ENCODE measurements at regions not wholly inside any gene's neighbourhood (a gene's known extent, or its start where the extent isn't known, plus 50 kb on each side); places are given as distances from the start of the nearest gene placed in this dataset.

- no peak for TF ChIP-seq HSF1 (IDR thresholded peaks at IDR 0.05; ENCODE audit: low read depth, low read length)
- TF ChIP-seq POLR2AphosphoS5 (IDR thresholded peaks at IDR 0.05; ENCODE audit: low read length): no peak
- TF ChIP-seq CBFB (IDR thresholded peaks at IDR 0.05; ENCODE audit: low read depth): no peak
Observed at GRCh38 chrX:121635141-121635540, 587.7 kb downstream of the GLUD2 start (continued).

GRCh38 chrX:121639781-121640180, 592.4 kb downstream of the GLUD2 start:
- Histone ChIP-seq H3K27me3 (replicated peaks in 1 of 2; ENCODE audit: control insufficient read depth in 2 of 2, insufficient read depth in 2 of 2, low read length in 1 of 2) (no peaks in the 10 kb centered on the region), H3K9me3 (replicated peaks; ENCODE audit: control insufficient read depth, insufficient read depth, low read length) (no peaks in the 10 kb centered on the region), H3K79me2 (ENCODE audit: control insufficient read depth, insufficient read depth, low read length) (no peaks in the 10 kb centered on the region), H3K4me1 (ENCODE audit: control insufficient read depth, insufficient read depth, low read length) (no peaks in the 10 kb centered on the region), H3K36me3 (ENCODE audit: control insufficient read depth in 2 of 2, insufficient read depth in 2 of 2, low read length in 1 of 2) (no peaks in the 10 kb centered on the region), H3K9ac (ENCODE audit: control insufficient read depth, insufficient read depth, low read length) (no peak overlapping the region), H3K27ac (ENCODE audit: control insufficient read depth, insufficient read depth) (no peak overlapping the region), H3K4me2 (ENCODE audit: control insufficient read depth, insufficient read depth) (no peak overlapping the region), H3K4me3 (no peak overlapping the region), H2AFZ (ENCODE audit: control insufficient read depth, low read depth, low read length) (no peak overlapping the region), H4K20me1 (ENCODE audit: control insufficient read depth, insufficient read depth) (no peaks in the 10 kb centered on the region)
- RAD21 ChIA-PET (ENCODE audit: unreplicated experiment): no interaction called here
- BruUV-seq (replicated peaks): no TSS peak
- intact Hi-C loops (cut with micrococcal nuclease; ENCODE audit: unreplicated experiment): no loop called here
- ATAC-seq (no peak), DNase-seq (ENCODE audit: low read depth, low spot score) (no peak), FAIRE-seq (no peak)
- POLR2A ChIA-PET: no interaction called here
- CTCF ChIA-PET: no interaction called here
- in situ Hi-C loops (cut with MboI): no loop called here
- SMC1A ChIA-PET (ENCODE audit: uncharacterized antibody, unreplicated experiment): no interaction called here
- TF ChIP-seq ZBTB11 (CRISPR knock-in tag; IDR thresholded peaks at IDR 0.05) (no peak), CHD4 (IDR thresholded peaks at IDR 0.05) (no peak), BCL3 (IDR thresholded peaks at IDR 0.05; ENCODE audit: borderline replicate concordance, insufficient read depth, low read depth, low read length, poor library complexity, severe bottlenecking) (no peak), RAD21 (IDR thresholded peaks at IDR 0.05; ENCODE audit: insufficient read depth, low read depth, low read length) (no peak), SREBF1 (IDR thresholded peaks at IDR 0.05; ENCODE audit: low read length) (no peak), ASH2L (IDR thresholded peaks at IDR 0.05; ENCODE audit: borderline replicate concordance, low read depth) (no peak), TBL1XR1 (IDR thresholded peaks at IDR 0.05; ENCODE audit: low read depth, low read length) (no peak), ZBED1 (IDR thresholded peaks at IDR 0.05; ENCODE audit: borderline replicate concordance) (no peak), HSF1 (IDR thresholded peaks at IDR 0.05; ENCODE audit: low read depth, low read length) (no peak)

All from GM12878 (cell line).